GOT3 (cell line): ENCODE measurements at regions not wholly inside any gene's neighbourhood (a gene's known extent, or its start where the extent isn't known, plus 50 kb on each side); places are given as distances from the start of the nearest gene placed in this dataset.
"Not testable (repeated sequence)": the region's sequence is repeated elsewhere in the genome, so short reads cannot be mapped to it uniquely, and the experiment has no call there.

Experiments used
- DNase-seq: peaks from one replicate; lab custom pipeline; 2025; ENCODE audit warnings: mixed read lengths; lab: John Stamatoyannopoulos, UW

- DNase-seq, result no peak
Observed at GRCh38 chr6:21334651-21335050, 258.9 kb upstream of the SOX4 start.

- DNase-seq, result no peak
Observed at GRCh38 chr6:21335591-21335990, 258.0 kb upstream of the SOX4 start.

GRCh38 chr6:21337263-21337662 is 256.3 kb upstream of the SOX4 start:
- no peak for DNase-seq

GRCh38 chr6:21340573-21340972 is 253.0 kb upstream of the SOX4 start:
- no peak for DNase-seq

- no peak for DNase-seq
Observed at GRCh38 chr6:21341910-21342309, 251.6 kb upstream of the SOX4 start.

GRCh38 chr6:21342501-21342900 is 251.1 kb upstream of the SOX4 start:
- DNase-seq, result no peak

GRCh38 chr6:21345704-21346103 is 247.8 kb upstream of the SOX4 start:
- DNase-seq, result not testable (repeated sequence)

- no peak for DNase-seq
Observed at GRCh38 chr6:21348146-21348503, 245.4 kb upstream of the SOX4 start.

GRCh38 chr6:21348504-21349195 is 244.9 kb upstream of the SOX4 start:
- peak; percentile 5 for DNase-seq

- no peak for DNase-seq
Observed at GRCh38 chr6:21349834-21350233, 243.7 kb upstream of the SOX4 start.

- DNase-seq, result no peak
Observed at GRCh38 chr6:21350926-21351325, 242.6 kb upstream of the SOX4 start.

- DNase-seq, result no peak
Observed at GRCh38 chr6:21352131-21352530, 241.4 kb upstream of the SOX4 start.

- DNase-seq, result no peak
Observed at GRCh38 chr6:21354805-21355238, 238.7 kb upstream of the SOX4 start.

- DNase-seq, result no peak
Observed at GRCh38 chr6:21355638-21356037, 237.9 kb upstream of the SOX4 start.

- no peak for DNase-seq
Observed at GRCh38 chr6:21357262-21357661, 236.3 kb upstream of the SOX4 start.

- no peak for DNase-seq
Observed at GRCh38 chr6:21359926-21360325, 233.6 kb upstream of the SOX4 start.

GRCh38 chr6:21360336-21360735 is 233.2 kb upstream of the SOX4 start:
- no peak for DNase-seq

GRCh38 chr6:21367148-21367547 is 226.4 kb upstream of the SOX4 start:
- DNase-seq, result no peak

GRCh38 chr6:21367649-21368154 is 225.8 kb upstream of the SOX4 start:
- DNase-seq, result no peak

- DNase-seq, result no peak
Observed at GRCh38 chr6:21371061-21371460, 222.5 kb upstream of the SOX4 start.

- no peak for DNase-seq
Observed at GRCh38 chr6:21371676-21372171, 221.8 kb upstream of the SOX4 start.

GRCh38 chr6:21375151-21376116 is 218.1 kb upstream of the SOX4 start:
- DNase-seq, result no peak

GRCh38 chr6:21377356-21377755 is 216.2 kb upstream of the SOX4 start:
- DNase-seq, result no peak
